ENCODE measurements at regions not wholly inside any gene's neighbourhood (a gene's known extent, or its start where the extent isn't known, plus 50 kb on each side); places are given as distances from the start of the nearest gene placed in this dataset.
A peak's percentile ranks its signal among the peaks of the same experiment; 100 is the strongest.
"Not testable (repeated sequence)": the region's sequence is repeated elsewhere in the genome, so short reads cannot be mapped to it uniquely, and the experiment has no call there.

- H3K27ac ChIP-seq: peak overlapping the region in 2 of 3 donors; percentile 30 to 56
- peaks cover 0 to 7% (median 0%) of the 10 kb centered on the region in 4 donors for H3K4me1 ChIP-seq
- TF ChIP-seq POLR2A (IDR thresholded peaks at IDR 0.05): no peak
- TF ChIP-seq, protein P1, sequence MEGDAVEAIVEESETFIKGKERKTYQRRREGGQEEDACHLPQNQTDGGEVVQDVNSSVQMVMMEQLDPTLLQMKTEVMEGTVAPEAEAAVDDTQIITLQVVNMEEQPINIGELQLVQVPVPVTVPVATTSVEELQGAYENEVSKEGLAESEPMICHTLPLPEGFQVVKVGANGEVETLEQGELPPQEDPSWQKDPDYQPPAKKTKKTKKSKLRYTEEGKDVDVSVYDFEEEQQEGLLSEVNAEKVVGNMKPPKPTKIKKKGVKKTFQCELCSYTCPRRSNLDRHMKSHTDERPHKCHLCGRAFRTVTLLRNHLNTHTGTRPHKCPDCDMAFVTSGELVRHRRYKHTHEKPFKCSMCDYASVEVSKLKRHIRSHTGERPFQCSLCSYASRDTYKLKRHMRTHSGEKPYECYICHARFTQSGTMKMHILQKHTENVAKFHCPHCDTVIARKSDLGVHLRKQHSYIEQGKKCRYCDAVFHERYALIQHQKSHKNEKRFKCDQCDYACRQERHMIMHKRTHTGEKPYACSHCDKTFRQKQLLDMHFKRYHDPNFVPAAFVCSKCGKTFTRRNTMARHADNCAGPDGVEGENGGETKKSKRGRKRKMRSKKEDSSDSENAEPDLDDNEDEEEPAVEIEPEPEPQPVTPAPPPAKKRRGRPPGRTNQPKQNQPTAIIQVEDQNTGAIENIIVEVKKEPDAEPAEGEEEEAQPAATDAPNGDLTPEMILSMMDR (IDR thresholded peaks at IDR 0.05): no peak
- WGBS (ENCODE audit: insufficient coverage, low coverage, low lambda C conversion rate, missing lambda C conversion rate): 32% methylated on average over 7 of the region's 7 CpGs
- DNase-seq: peak in 1 of 3 donors; percentile 54
- H3K9me3 ChIP-seq: no peaks in the 10 kb centered on the region
- no peak overlapping the region for H3K4me3 ChIP-seq
- H3K36me3 ChIP-seq: no peaks in the 10 kb centered on the region
- H3K27me3 ChIP-seq: no peaks in the 10 kb centered on the region
- intact Hi-C loops (cut with DNase I): no loop called here
- ATAC-seq: peak; percentile 82 to 90 (median 84)
These were observed 281.7 kb upstream of the AMIGO2 start for GRCh38 chr12:47361389-47362021.

- no peak for DNase-seq
- peak; percentile 55 to 70 (median 64) for ATAC-seq
These were observed 281.1 kb upstream of the AMIGO2 start for GRCh38 chr12:47360771-47361388.

GRCh38 chr12:47360093-47360480, 280.3 kb upstream of the AMIGO2 start:
- no peaks in the 10 kb centered on the region for H3K27me3 ChIP-seq
- intact Hi-C loops (cut with DNase I): no loop called here
- ATAC-seq: no peak
- DNase-seq: no peak
- no peaks in the 10 kb centered on the region for H3K36me3 ChIP-seq
- no peak for TF ChIP-seq POLR2A (IDR thresholded peaks at IDR 0.05)
- TF ChIP-seq, protein P1 (IDR thresholded peaks at IDR 0.05): no peak
- peak overlapping the region in 2 of 3 donors; percentile 30 to 56 for H3K27ac ChIP-seq
- peaks cover 0 to 7% (median 0%) of the 10 kb centered on the region in 4 donors for H3K4me1 ChIP-seq
- no peak overlapping the region for H3K4me3 ChIP-seq
- WGBS (ENCODE audit: insufficient coverage, low coverage, low lambda C conversion rate, missing lambda C conversion rate): 90% methylated on average over 1 of the region's 1 CpG
- H3K9me3 ChIP-seq: no peaks in the 10 kb centered on the region

More at GRCh38 chr12:47360771-47361388, 281.1 kb upstream of the AMIGO2 start:
- peaks cover 0 to 7% (median 0%) of the 10 kb centered on the region in 4 donors for H3K4me1 ChIP-seq
- no peaks in the 10 kb centered on the region for H3K36me3 ChIP-seq
- no peaks in the 10 kb centered on the region for H3K9me3 ChIP-seq
- H3K27me3 ChIP-seq: no peaks in the 10 kb centered on the region
- intact Hi-C loops (cut with DNase I): no loop called here
- WGBS (ENCODE audit: insufficient coverage, low coverage, low lambda C conversion rate, missing lambda C conversion rate): 41% methylated on average over 4 of the region's 4 CpGs
- peak overlapping the region in 2 of 3 donors; percentile 30 to 56 for H3K27ac ChIP-seq
- no peak for TF ChIP-seq POLR2A (IDR thresholded peaks at IDR 0.05)
- TF ChIP-seq, protein P1 (IDR thresholded peaks at IDR 0.05): no peak
- no peak overlapping the region for H3K4me3 ChIP-seq

DNA sequence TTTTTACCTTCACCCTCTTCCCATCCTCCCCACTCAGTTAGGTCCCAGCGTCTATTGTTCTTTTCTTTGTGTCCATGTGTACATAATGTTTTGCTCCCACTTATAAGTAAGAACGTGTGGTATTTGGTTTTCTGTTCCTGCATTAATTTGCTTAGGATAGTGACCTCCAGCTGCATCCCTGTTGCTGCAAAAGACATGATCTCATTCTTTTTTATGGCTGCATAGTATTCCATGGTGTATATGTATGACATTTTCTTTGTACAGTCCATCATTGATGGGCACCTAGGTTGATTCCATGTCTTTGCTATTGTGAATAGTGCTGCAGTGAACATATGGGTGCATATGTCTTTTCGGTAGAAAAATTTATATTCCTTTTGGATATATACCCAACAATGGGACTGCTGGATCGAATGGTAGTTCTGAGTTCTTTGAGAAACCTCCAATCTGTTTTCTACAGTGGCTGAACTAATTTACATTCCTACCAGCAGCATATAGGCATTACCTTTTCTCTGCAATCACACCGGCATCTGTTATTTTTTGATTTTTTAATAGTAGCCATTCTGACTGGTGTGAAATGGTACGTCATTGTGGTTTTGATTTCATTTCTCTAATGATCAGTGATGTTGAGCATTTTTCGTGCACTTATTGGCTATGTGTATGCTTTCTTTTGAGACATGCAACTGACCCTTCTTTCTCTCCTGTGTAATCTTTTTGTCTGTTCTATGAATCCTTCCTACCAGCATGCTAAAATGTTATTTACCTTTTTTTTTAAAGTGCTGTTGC, 279.7 kb upstream of the AMIGO2 start:
- no peak for DNase-seq
- Histone ChIP-seq H3K4me1 (peaks cover 0 to 7% (median 0%) of the 10 kb centered on the region in 4 donors), H3K9me3 (no peaks in the 10 kb centered on the region), H3K4me3 (no peak overlapping the region), H3K27ac (peak overlapping the region in 1 of 3 donors; percentile 30), H3K27me3 (no peaks in the 10 kb centered on the region), H3K36me3 (no peaks in the 10 kb centered on the region)
- no peak for TF ChIP-seq POLR2A (IDR thresholded peaks at IDR 0.05)
- TF ChIP-seq, protein P1 (IDR thresholded peaks at IDR 0.05): no peak
- no peak for ATAC-seq
- 74% methylated on average over 7 of the region's 7 CpGs for WGBS (ENCODE audit: insufficient coverage, low coverage, low lambda C conversion rate, missing lambda C conversion rate)
- intact Hi-C loops (cut with DNase I): no loop called here

- H3K36me3 ChIP-seq; H3K4me1 ChIP-seq; ATAC-seq; H3K9me3 ChIP-seq; H3K4me3 ChIP-seq; DNase-seq; H3K27me3 ChIP-seq; intact Hi-C loops (cut with DNase I); H3K27ac ChIP-seq: not testable (repeated sequence)
- WGBS (ENCODE audit: insufficient coverage, low coverage, low lambda C conversion rate, missing lambda C conversion rate): 93% methylated on average over 8 of the region's 8 CpGs
These were observed 277.2 kb upstream of the AMIGO2 start for GRCh38 chr12:47357006-47357405.
